BJ (cell line): ENCODE measurements at regions not wholly inside any gene's neighbourhood (a gene's known extent, or its start where the extent isn't known, plus 50 kb on each side); places are given as distances from the start of the nearest gene placed in this dataset.
"Not testable (repeated sequence)": the region's sequence is repeated elsewhere in the genome, so short reads cannot be mapped to it uniquely, and the experiment has no call there.

Source experiments
- CTCF ChIA-PET: fragments of 350-600 bp; formaldehyde crosslinking; extraction: SDS; loops from one replicate; lab custom pipeline; 2021; ENCODE audit warnings: antibody characterized with exemption, inconsistent platforms; lab: Yijun Ruan, JAX
- POLR2A ChIA-PET: fragments of 300-600 bp; sonication (Branson Sonifier 250); formaldehyde crosslinking; extraction: SDS; loops from one replicate; lab custom pipeline; 2021; ENCODE audit warnings: antibody characterized with exemption; lab: Charles Lee
- DNase-seq: peaks from one replicate; pipeline ENCODE4 v3.0.0-alpha.2; 2011; ENCODE audit warnings: low read depth
- H3K27me3 ChIP-seq: 2 replicates; pipeline ENCODE4 v1.6.0; 2011; ENCODE audit warnings: low read length; ENCODE audit not compliant: control insufficient read depth, insufficient read depth
- H3K36me3 ChIP-seq: 2 replicates; pipeline ENCODE4 v1.5.1; 2011; ENCODE audit warnings: low read length; ENCODE audit not compliant: control insufficient read depth, insufficient read depth
- H3K4me3 ChIP-seq: 2 replicates; pipeline ENCODE4 v1.5.1; 2011; ENCODE audit warnings: low read depth, mild to moderate bottlenecking, control low read depth, low read length
- CTCF ChIP-seq: IDR thresholded peaks from 2 replicates; pipeline ENCODE4 v1.5.1; 2011; ENCODE audit warnings: low read depth, mild to moderate bottlenecking, control low read depth, inconsistent platforms, low read length, moderate library complexity; ENCODE audit not compliant: insufficient read depth

GRCh38 chr14:76293221-76293620 lies 82.7 kb upstream of the ESRRB start:
- ChIA-PET POLR2A (no interaction called here), CTCF (interaction anchor here (0.6 to 0.8 kb wide), 2 partner anchors 16 to 132 kb away, joined by 3 to 5 read pairs; no protein-coding TSS in a partner anchor)
- no peak overlapping the region for H3K4me3 ChIP-seq
- no peak for TF ChIP-seq CTCF
- DNase-seq = no peak
- peaks cover 1% of the 10 kb centered on the region; the same call in 1 of the 2 replicates for H3K27me3 ChIP-seq
- no peaks in the 10 kb centered on the region for H3K36me3 ChIP-seq

GRCh38 chr14:76293923-76294322 lies 82.0 kb upstream of the ESRRB start:
- Histone ChIP-seq H3K27me3 (peaks cover 1% of the 10 kb centered on the region), H3K4me3 (no peak overlapping the region), H3K36me3 (no peaks in the 10 kb centered on the region)
- DNase-seq = no peak
- CTCF ChIA-PET = interaction anchor here (0.6 kb wide), 1 partner anchor 131 kb away, joined by 3 read pairs; no protein-coding TSS in a partner anchor
- POLR2A ChIA-PET = no interaction called here
- TF ChIP-seq CTCF = no peak

DNA sequence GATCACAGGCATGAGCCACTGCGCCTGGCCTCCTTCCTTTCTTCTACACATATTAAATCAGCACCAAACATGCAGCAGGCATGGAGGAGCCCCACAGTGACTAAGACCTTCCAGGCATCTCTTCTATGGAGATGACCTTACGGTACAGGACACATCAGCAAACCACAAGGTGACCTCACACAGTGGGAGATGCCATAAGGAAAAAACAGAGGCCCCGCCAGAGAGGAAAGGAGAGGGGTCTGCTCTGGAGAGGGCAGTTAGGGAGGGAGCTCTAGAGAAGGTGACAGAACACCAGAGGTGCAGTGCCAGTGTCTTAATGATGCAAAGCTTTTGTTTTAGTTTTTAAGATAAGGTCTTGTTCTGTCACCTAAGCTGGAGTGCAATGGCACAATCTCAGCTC lies 81.1 kb upstream of the ESRRB start:
- POLR2A ChIA-PET = no interaction called here
- no peak for TF ChIP-seq CTCF
- no peak for DNase-seq
- Histone ChIP-seq H3K27me3 (no peaks in the 10 kb centered on the region; the same call in none of the 2 replicates), H3K36me3 (no peaks in the 10 kb centered on the region), H3K4me3 (no peak overlapping the region)
- CTCF ChIA-PET = no interaction called here

GRCh38 chr14:76298896-76299295 lies 77.0 kb upstream of the ESRRB start:
- H3K36me3 ChIP-seq = no peaks in the 10 kb centered on the region
- POLR2A ChIA-PET = no interaction called here
- CTCF ChIA-PET = no interaction called here
- DNase-seq = no peak
- H3K27me3 ChIP-seq = no peaks in the 10 kb centered on the region; the same call in 1 of the 2 replicates
- no peak overlapping the region for H3K4me3 ChIP-seq
- no peak for TF ChIP-seq CTCF

GRCh38 chr14:76303188-76303587 lies 72.7 kb upstream of the ESRRB start:
- H3K36me3 ChIP-seq, H3K27me3 ChIP-seq, POLR2A ChIA-PET, DNase-seq, H3K4me3 ChIP-seq, CTCF ChIA-PET: not testable (repeated sequence)
